ENCODE measurements at regions not wholly inside any gene's neighbourhood (a gene's known extent, or its start where the extent isn't known, plus 50 kb on each side); places are given as distances from the start of the nearest gene placed in this dataset.
A peak's percentile ranks its signal among the peaks of the same experiment; 100 is the strongest.

DNA sequence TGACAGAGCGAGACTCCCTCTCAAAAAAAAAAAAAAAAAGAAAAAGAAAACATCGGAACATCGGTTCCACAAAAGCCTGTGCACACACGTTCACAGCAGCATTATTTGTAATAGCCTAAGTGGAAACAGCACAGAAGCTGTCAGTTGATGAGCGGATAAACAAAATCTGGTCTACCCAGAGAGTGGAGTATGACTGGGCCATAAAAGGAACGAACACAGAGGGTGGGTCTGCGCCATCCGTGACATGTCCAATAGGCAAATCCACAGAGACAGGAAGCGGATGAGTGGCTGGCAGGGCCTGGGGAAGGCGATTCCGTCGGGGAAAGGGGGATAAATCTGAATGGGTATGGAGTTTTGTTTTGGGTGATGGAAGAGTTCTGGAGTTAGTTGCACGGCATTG lies 212.2 kb upstream of the CIBAR2 start:
- no peaks in the 10 kb centered on the region for H3K36me3 ChIP-seq (ENCODE audit: control insufficient read depth, insufficient read depth, low read length)
- WGBS (ENCODE audit: insufficient coverage), result 92% methylated on average over 13 of the region's 13 CpGs
- Mint-ChIP-seq H3K27ac (no peak overlapping the region), H3K27me3 (ENCODE audit: low read depth in 2 of 2) (peaks cover 25 to 30% of the 10 kb centered on the region in 2 donors), H3K9me3 (no peaks in the 10 kb centered on the region), H3K36me3 (no peaks in the 10 kb centered on the region), H3K4me1 (peaks cover 0 to 4% of the 10 kb centered on the region in 2 donors), H3K4me3 (no peak overlapping the region)
- no peaks in the 10 kb centered on the region for H3K9me3 ChIP-seq (ENCODE audit: control insufficient read depth, insufficient read depth, low read length)
- peaks cover 4% of the 10 kb centered on the region for H3K27me3 ChIP-seq (ENCODE audit: control insufficient read depth, insufficient read depth, low read length)
- TF ChIP-seq, protein P1, sequence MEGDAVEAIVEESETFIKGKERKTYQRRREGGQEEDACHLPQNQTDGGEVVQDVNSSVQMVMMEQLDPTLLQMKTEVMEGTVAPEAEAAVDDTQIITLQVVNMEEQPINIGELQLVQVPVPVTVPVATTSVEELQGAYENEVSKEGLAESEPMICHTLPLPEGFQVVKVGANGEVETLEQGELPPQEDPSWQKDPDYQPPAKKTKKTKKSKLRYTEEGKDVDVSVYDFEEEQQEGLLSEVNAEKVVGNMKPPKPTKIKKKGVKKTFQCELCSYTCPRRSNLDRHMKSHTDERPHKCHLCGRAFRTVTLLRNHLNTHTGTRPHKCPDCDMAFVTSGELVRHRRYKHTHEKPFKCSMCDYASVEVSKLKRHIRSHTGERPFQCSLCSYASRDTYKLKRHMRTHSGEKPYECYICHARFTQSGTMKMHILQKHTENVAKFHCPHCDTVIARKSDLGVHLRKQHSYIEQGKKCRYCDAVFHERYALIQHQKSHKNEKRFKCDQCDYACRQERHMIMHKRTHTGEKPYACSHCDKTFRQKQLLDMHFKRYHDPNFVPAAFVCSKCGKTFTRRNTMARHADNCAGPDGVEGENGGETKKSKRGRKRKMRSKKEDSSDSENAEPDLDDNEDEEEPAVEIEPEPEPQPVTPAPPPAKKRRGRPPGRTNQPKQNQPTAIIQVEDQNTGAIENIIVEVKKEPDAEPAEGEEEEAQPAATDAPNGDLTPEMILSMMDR (IDR thresholded peaks at IDR 0.05), result no peak
- ATAC-seq (no peak), DNase-seq (no peak)
- intact Hi-C loops (cut with micrococcal nuclease), result no loop called here
- H3K27ac ChIP-seq (ENCODE audit: low read length), result no peak overlapping the region
- H3K4me1 ChIP-seq (ENCODE audit: control insufficient read depth, insufficient read depth, low read length), result no peaks in the 10 kb centered on the region
- no peak overlapping the region for H3K4me3 ChIP-seq (ENCODE audit: low read length)

DNA sequence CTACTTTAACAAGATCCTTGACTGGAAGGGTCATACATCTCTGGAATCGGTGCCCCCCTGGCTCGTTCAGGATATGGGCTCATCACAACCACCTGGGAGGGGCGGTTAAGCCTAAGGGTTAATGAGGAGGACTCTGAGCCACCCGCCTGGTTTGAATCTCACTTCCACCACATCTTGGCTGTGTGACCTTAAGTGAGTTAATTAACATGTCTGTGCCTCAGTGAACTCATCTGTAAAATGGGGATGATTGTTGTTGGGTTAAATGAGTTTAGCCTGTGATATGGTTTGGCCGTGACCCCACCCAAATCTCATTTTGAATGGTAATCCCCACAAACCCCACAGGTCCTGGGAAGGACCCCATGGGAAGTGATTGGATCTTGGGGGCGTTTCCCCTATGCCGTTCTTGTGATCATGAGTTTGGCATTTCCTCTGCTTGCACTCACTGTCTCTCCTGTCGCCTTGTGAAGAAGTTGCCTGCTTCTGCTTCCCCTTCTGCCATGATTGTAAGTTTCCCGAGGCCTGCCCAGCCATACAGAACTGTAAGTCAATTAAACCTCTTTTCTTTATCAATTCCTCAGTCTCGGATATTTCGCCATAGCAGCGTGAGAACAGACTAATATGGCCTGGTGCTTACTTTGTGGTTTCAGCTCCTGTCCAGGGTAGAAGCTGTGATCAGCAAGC lies 214.0 kb upstream of the CIBAR2 start:
- H3K9me3 Mint-ChIP-seq, result no peaks in the 10 kb centered on the region

DNA sequence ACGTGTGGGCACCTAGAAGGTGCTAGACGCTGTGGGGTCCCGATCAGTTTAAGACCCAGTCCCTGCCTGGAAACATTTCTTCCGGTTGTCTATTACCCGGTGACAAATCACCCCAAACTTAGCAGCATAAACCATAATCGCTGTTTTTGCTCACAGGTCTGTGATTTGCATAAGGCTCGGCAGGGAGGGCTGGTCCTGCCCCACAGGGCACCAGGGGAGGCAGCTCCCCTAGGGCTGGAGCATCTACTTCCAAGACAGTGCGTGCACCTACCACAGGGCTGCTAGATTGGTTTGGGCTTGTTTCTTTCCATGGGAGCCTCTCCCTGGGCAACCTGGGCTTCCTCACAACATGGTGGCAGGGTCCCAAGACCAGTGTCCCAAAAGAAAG lies 214.5 kb upstream of the CIBAR2 start:
- Histone ChIP-seq H3K36me3 (ENCODE audit: control insufficient read depth, insufficient read depth, low read length) (no peaks in the 10 kb centered on the region), H3K27ac (ENCODE audit: low read length) (no peak overlapping the region), H3K9me3 (ENCODE audit: control insufficient read depth, insufficient read depth, low read length) (no peaks in the 10 kb centered on the region), H3K27me3 (ENCODE audit: control insufficient read depth, insufficient read depth, low read length) (peaks cover 10% of the 10 kb centered on the region), H3K4me1 (ENCODE audit: control insufficient read depth, insufficient read depth, low read length) (peaks cover 6% of the 10 kb centered on the region), H3K4me3 (ENCODE audit: low read length) (no peak overlapping the region)
- intact Hi-C loops (cut with micrococcal nuclease), result no loop called here
- no peaks in the 10 kb centered on the region for H3K9me3 Mint-ChIP-seq
- no peaks in the 10 kb centered on the region for H3K36me3 Mint-ChIP-seq
- 66% methylated on average over 8 of the region's 8 CpGs for WGBS (ENCODE audit: insufficient coverage)
- TF ChIP-seq, protein P1 (IDR thresholded peaks at IDR 0.05), result no peak
- H3K4me3 Mint-ChIP-seq, result no peak overlapping the region
- H3K4me1 Mint-ChIP-seq, result peaks cover 0 to 16% of the 10 kb centered on the region in 2 donors
- ATAC-seq (peak in 2 of 3 donors; percentile 66 to 78), DNase-seq (no peak)
- no peak overlapping the region for H3K27ac Mint-ChIP-seq
- peaks cover 22 to 33% of the 10 kb centered on the region in 2 donors for H3K27me3 Mint-ChIP-seq (ENCODE audit: low read depth in 2 of 2)

More for the DNA sequence above, 214.0 kb upstream of the CIBAR2 start:
- Histone ChIP-seq H3K9me3 (ENCODE audit: control insufficient read depth, insufficient read depth, low read length) (no peaks in the 10 kb centered on the region), H3K27me3 (ENCODE audit: control insufficient read depth, insufficient read depth, low read length) (peaks cover 10% of the 10 kb centered on the region), H3K36me3 (ENCODE audit: control insufficient read depth, insufficient read depth, low read length) (no peaks in the 10 kb centered on the region), H3K27ac (ENCODE audit: low read length) (no peak overlapping the region), H3K4me1 (ENCODE audit: control insufficient read depth, insufficient read depth, low read length) (peaks cover 6% of the 10 kb centered on the region), H3K4me3 (ENCODE audit: low read length) (no peak overlapping the region)
- ATAC-seq (no peak), DNase-seq (no peak)
- Mint-ChIP-seq H3K36me3 (no peaks in the 10 kb centered on the region), H3K4me3 (no peak overlapping the region), H3K27ac (no peak overlapping the region), H3K4me1 (peaks cover 0 to 16% of the 10 kb centered on the region in 2 donors), H3K27me3 (ENCODE audit: low read depth in 2 of 2) (peaks cover 22 to 33% of the 10 kb centered on the region in 2 donors)
- TF ChIP-seq, protein P1 (IDR thresholded peaks at IDR 0.05), result no peak
- 67% methylated on average over 11 of the region's 12 CpGs for WGBS (ENCODE audit: insufficient coverage)
- intact Hi-C loops (cut with micrococcal nuclease), result no loop called here
